PC-3 (cell line): ENCODE measurements at regions not wholly inside any gene's neighbourhood (a gene's known extent, or its start where the extent isn't known, plus 50 kb on each side); places are given as distances from the start of the nearest gene placed in this dataset.

ENCODE experiments used
- ATAC-seq: fragments of 200-7000 bp; cut with Tn5 transposase; 2 replicates; pipeline ENCODE4 v1.9.1; 2020; ENCODE audit warnings: mild to moderate bottlenecking, moderate library complexity
- BruUV-seq: library from RNA; stranded (reverse); fragments of 400-500 nt; replicated peaks from 2 replicates; lab custom pipeline; 2021; lab: Mats Ljungman, UMichigan
- CTCF ChIA-PET: fragments of 300-600 bp; sonication (Branson Sonifier 250); formaldehyde crosslinking; loops from one replicate; lab custom pipeline; 2022; ENCODE audit warnings: antibody characterized with exemption; lab: Charles Lee
- POLR2A ChIA-PET: fragments of 300-600 bp; sonication (Branson Sonifier 250); formaldehyde crosslinking; loops from one replicate; lab custom pipeline; 2022; ENCODE audit warnings: antibody characterized with exemption; ENCODE audit not compliant: unreplicated experiment; lab: Charles Lee
- DNase-seq: peaks from one replicate; pipeline ENCODE4 v3.0.0-alpha.2; 2015
- H2AFZ ChIP-seq: fragments of 300-600 bp; sonication (generic); 2 replicates; pipeline ENCODE4 v1.6.0; 2016; ENCODE audit warnings: antibody characterized with exemption, low read length
- H3F3A ChIP-seq: fragments of 300-600 bp; sonication (generic); one replicate; pipeline ENCODE4 v1.6.0; 2017; ENCODE audit warnings: antibody characterized with exemption, low read length, control low read depth, mild to moderate bottlenecking; ENCODE audit not compliant: unreplicated experiment
- H3K27ac ChIP-seq: fragments of 300-600 bp; sonication (generic); 2 replicates; pipeline ENCODE4 v1.5.1; 2016; ENCODE audit warnings: mild to moderate bottlenecking, low read length
- H3K27me3 ChIP-seq: fragments of 300-600 bp; sonication (generic); 2 replicates; pipeline ENCODE4 v1.6.1; 2016; ENCODE audit warnings: low read length, mixed read lengths
- H3K36me3 ChIP-seq: fragments of 300-600 bp; sonication (generic); 2 replicates; pipeline ENCODE4 v1.6.1; 2016; ENCODE audit warnings: low read depth, mixed run types, low read length, mixed read lengths
- H3K4me1 ChIP-seq: fragments of 300-600 bp; sonication (generic); 2 replicates; pipeline ENCODE4 v1.5.1; 2016; ENCODE audit warnings: low read length; ENCODE audit not compliant: insufficient read depth
- H3K4me2 ChIP-seq: fragments of 300-600 bp; sonication (generic); 2 replicates; pipeline ENCODE4 v1.6.0; 2016; ENCODE audit warnings: low read length
- H3K4me3 ChIP-seq: fragments of 300-600 bp; sonication (generic); 2 replicates; pipeline ENCODE4 v1.5.1; 2016; ENCODE audit warnings: mild to moderate bottlenecking, low read length, mixed read lengths
- H3K79me2 ChIP-seq: fragments of 300-600 bp; sonication (generic); 2 replicates; pipeline ENCODE4 v1.6.1; 2017; ENCODE audit warnings: low read length, mixed read lengths
- H3K9ac ChIP-seq: fragments of 300-600 bp; sonication (generic); 2 replicates; pipeline ENCODE4 v1.6.0; 2016; ENCODE audit warnings: mild to moderate bottlenecking, low read length
- H3K9me2 ChIP-seq: fragments of 300-600 bp; sonication (generic); replicated peaks from 2 replicates; pipeline ENCODE4 v1.6.1; 2016; ENCODE audit warnings: mixed run types, low read length, mixed read lengths
- H3K9me3 ChIP-seq: fragments of 300-600 bp; sonication (generic); 2 replicates; pipeline ENCODE4 v1.6.1; 2016; ENCODE audit warnings: low read length, mixed read lengths
- H4K20me1 ChIP-seq: fragments of 300-600 bp; sonication (generic); 2 replicates; pipeline ENCODE4 v1.6.1; 2016; ENCODE audit warnings: low read length, mixed read lengths
- EZH2 ChIP-seq: fragments of 300-600 bp; sonication (generic); IDR thresholded peaks from one replicate; pipeline ENCODE4 v1.6.1; 2017; ENCODE audit warnings: antibody characterized with exemption, mild to moderate bottlenecking, low read length; ENCODE audit not compliant: unreplicated experiment
- EZH2phosphoT487 ChIP-seq: fragments of 300-600 bp; sonication (generic); IDR thresholded peaks from 2 replicates; pipeline ENCODE4 v1.6.1; 2018; ENCODE audit warnings: mild to moderate bottlenecking, antibody characterized with exemption, low read length, borderline replicate concordance
- intact Hi-C: fragments of 100-400 bp; cut with micrococcal nuclease; formaldehyde crosslinking; loops from 2 replicates; pipeline ENCODE4 v1.9.0; 2023
- TF ChIP-seq, protein P1 (sequence below): fragments of 300-600 bp; sonication (generic); conservative IDR thresholded peaks from 2 replicates; pipeline ENCODE4 v1.5.1; 2017; ENCODE audit warnings: antibody characterized with exemption, low read depth, mild to moderate bottlenecking, low read length

DNA sequence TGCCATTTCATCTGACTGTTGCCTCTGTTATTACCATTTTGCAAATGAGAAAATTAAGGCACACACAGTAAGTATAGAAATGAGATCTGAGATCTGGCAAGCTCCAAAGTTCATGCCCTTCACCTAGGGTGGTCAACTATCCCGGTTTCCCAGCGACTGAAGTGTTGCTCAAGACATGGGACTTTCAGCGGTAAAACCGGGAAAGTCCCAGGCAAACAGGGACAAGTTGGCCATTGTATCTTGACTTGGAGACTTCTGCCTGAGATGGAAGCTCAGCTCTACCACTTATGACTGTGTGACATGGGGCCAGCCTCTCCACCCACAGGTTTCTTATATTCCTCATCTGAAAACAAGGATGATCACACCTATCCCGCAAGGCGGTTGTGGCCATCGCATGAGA lies 55.6 kb upstream of the TPM1 start:
- BruUV-seq = no TSS peak
- no peak overlapping the region for H3K27ac ChIP-seq

DNA sequence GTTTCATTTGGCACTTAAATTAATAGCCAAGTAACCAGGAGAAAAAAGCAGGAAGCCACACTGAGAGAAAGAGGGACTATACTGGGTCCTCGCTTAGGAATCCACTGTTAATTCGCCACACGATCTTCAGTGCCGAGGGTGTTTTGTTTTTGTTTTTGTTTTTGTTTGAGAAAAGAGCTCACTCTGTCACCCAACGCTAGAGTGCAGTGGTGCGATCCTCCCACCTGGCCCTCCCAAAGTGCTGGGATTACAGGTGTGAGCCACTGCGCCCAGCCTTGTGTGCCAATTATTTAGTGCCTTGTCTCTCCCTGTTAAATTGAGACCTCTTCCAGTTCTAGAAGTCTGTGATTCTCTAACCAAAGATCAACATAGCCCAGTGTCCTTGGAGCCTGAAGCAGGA lies 53.8 kb upstream of the TPM1 start:
- H3K4me3 ChIP-seq = no peak overlapping the region
- no TSS peak for BruUV-seq
- ATAC-seq = no peak

More for the DNA sequence above, 55.6 kb upstream of the TPM1 start:
- ATAC-seq = no peak
- Histone ChIP-seq H3K79me2 (no peaks in the 10 kb centered on the region), H3F3A (no peaks in the 10 kb centered on the region), H3K27me3 (no peaks in the 10 kb centered on the region), H3K4me2 (no peak overlapping the region), H3K9me3 (no peaks in the 10 kb centered on the region), H3K36me3 (no peaks in the 10 kb centered on the region), H3K4me3 (no peak overlapping the region), H4K20me1 (no peaks in the 10 kb centered on the region), H2AFZ (no peak overlapping the region), H3K4me1 (no peaks in the 10 kb centered on the region), H3K9me2 (no peaks in the 10 kb centered on the region), H3K9ac (no peak overlapping the region)
- DNase-seq = no peak
- intact Hi-C loops = no loop called here
- no peak for TF ChIP-seq EZH2
- POLR2A ChIA-PET = no interaction called here
- CTCF ChIA-PET = no interaction called here

GRCh38 chr15:62989366-62990055 lies 53.0 kb upstream of the TPM1 start:
- POLR2A ChIA-PET = no interaction called here

More for the DNA sequence above, 53.8 kb upstream of the TPM1 start:
- no peak overlapping the region for H3K4me2 ChIP-seq
- ChIA-PET CTCF (no interaction called here), POLR2A (no interaction called here)
- intact Hi-C loops = no loop called here
- H3K79me2 ChIP-seq = no peaks in the 10 kb centered on the region
- TF ChIP-seq EZH2 (no peak), EZH2phosphoT487 (no peak)
- TF ChIP-seq, protein P1, sequence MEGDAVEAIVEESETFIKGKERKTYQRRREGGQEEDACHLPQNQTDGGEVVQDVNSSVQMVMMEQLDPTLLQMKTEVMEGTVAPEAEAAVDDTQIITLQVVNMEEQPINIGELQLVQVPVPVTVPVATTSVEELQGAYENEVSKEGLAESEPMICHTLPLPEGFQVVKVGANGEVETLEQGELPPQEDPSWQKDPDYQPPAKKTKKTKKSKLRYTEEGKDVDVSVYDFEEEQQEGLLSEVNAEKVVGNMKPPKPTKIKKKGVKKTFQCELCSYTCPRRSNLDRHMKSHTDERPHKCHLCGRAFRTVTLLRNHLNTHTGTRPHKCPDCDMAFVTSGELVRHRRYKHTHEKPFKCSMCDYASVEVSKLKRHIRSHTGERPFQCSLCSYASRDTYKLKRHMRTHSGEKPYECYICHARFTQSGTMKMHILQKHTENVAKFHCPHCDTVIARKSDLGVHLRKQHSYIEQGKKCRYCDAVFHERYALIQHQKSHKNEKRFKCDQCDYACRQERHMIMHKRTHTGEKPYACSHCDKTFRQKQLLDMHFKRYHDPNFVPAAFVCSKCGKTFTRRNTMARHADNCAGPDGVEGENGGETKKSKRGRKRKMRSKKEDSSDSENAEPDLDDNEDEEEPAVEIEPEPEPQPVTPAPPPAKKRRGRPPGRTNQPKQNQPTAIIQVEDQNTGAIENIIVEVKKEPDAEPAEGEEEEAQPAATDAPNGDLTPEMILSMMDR = no peak
- H3K36me3 ChIP-seq = no peaks in the 10 kb centered on the region
- no peak overlapping the region for H3K27ac ChIP-seq
- H3K9me2 ChIP-seq = no peaks in the 10 kb centered on the region
- H3F3A ChIP-seq = no peaks in the 10 kb centered on the region
- H4K20me1 ChIP-seq = no peaks in the 10 kb centered on the region
- no peak overlapping the region for H3K9ac ChIP-seq
- no peaks in the 10 kb centered on the region for H3K9me3 ChIP-seq
- no peak for DNase-seq
- H2AFZ ChIP-seq = no peak overlapping the region
- H3K4me1 ChIP-seq = no peaks in the 10 kb centered on the region
- H3K27me3 ChIP-seq = no peaks in the 10 kb centered on the region

More at GRCh38 chr15:62989366-62990055, 53.0 kb upstream of the TPM1 start:
- Histone ChIP-seq H3K4me1 (0 out of 2 replicates have a peak, but pooled peaks cover under 1% of the 10 kb centered on the region), H3K9me2 (no peaks in the 10 kb centered on the region), H3F3A (no peaks in the 10 kb centered on the region), H3K27ac (no peak overlapping the region), H4K20me1 (no peaks in the 10 kb centered on the region), H3K79me2 (no peaks in the 10 kb centered on the region), H3K27me3 (no peaks in the 10 kb centered on the region), H3K4me2 (no peak overlapping the region), H3K4me3 (no peak overlapping the region), H2AFZ (no peak overlapping the region), H3K36me3 (no peaks in the 10 kb centered on the region), H3K9me3 (no peaks in the 10 kb centered on the region), H3K9ac (no peak overlapping the region)
- CTCF ChIA-PET = no interaction called here
- ATAC-seq (no peak; the same call in 1 of the 2 replicates), DNase-seq (no peak)
- intact Hi-C loops = no loop called here
- no peak for TF ChIP-seq EZH2
- TF ChIP-seq, protein P1 = no peak
- BruUV-seq = no TSS peak
